ENCODE measurements at regions not wholly inside any gene's neighbourhood (a gene's known extent, or its start where the extent isn't known, plus 50 kb on each side); places are given as distances from the start of the nearest gene placed in this dataset.

DNA sequence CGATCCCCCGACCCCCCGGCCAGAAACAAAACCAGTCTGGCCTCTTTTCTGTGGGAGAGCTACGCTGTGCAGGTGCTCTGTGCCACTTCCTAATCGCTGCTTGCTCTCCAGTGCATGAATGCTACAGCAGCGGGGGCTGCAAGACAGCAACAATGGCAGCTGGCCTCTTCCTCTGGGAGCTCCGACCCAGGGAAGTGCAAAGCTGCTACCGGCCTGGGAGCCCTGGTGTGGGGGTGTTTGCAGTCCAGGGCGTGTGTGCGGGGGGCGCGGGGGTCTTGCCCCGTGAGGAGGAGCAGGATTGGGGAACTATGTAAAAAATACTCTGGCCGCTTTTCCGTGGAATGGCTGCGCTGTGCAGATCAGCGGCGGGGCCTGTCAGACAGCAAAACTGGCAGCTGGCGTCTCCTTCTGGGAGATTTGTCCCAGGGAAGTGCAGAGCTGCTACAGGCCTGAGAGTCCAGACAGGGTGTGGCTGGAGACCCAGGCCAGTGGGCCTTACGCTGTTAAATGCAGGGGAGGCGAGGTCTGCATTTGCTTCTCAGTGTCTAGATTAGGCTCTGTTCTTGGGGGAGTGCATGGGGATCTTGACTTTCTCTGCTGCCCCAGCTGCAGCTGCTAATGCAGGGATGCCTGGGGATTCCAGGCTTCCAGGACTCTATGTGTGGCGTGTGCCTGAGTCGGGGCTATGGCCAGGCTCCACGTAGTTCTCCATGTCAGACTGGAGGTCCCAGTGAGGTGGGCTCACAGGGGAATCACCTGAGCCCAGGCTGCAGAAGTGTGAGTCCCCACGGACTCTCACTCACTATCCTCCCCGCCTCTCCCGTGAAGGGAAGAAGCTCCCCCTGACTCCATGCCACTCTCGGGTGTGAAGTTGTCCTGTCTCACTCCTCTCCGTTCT is 344.5 kb downstream of the AEBP2 start:
- Histone ChIP-seq H3K4me3 (peak overlapping the region in 1 of 4 donors; percentile 5), H3K4me1 (peaks cover 0 to 11% (median 0%) of the 10 kb centered on the region in 4 donors), H3K36me3 (no peaks in the 10 kb centered on the region), H3K27me3 (no peaks in the 10 kb centered on the region), H3K27ac (no peak overlapping the region), H3K9me3 (no peaks in the 10 kb centered on the region)
- 57 to 72% methylated on average over 29 of the region's 29 CpGs for WGBS, 2 donors
- intact Hi-C loops (cut with DNase I) = no loop called here
- TF ChIP-seq POLR2AphosphoS5 (IDR thresholded peaks at IDR 0.05) = no peak
- TF ChIP-seq, protein P1, sequence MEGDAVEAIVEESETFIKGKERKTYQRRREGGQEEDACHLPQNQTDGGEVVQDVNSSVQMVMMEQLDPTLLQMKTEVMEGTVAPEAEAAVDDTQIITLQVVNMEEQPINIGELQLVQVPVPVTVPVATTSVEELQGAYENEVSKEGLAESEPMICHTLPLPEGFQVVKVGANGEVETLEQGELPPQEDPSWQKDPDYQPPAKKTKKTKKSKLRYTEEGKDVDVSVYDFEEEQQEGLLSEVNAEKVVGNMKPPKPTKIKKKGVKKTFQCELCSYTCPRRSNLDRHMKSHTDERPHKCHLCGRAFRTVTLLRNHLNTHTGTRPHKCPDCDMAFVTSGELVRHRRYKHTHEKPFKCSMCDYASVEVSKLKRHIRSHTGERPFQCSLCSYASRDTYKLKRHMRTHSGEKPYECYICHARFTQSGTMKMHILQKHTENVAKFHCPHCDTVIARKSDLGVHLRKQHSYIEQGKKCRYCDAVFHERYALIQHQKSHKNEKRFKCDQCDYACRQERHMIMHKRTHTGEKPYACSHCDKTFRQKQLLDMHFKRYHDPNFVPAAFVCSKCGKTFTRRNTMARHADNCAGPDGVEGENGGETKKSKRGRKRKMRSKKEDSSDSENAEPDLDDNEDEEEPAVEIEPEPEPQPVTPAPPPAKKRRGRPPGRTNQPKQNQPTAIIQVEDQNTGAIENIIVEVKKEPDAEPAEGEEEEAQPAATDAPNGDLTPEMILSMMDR (IDR thresholded peaks at IDR 0.05) = no peak
- TF ChIP-seq POLR2A (IDR thresholded peaks at IDR 0.05) = no peak
- TF ChIP-seq EP300 (IDR thresholded peaks at IDR 0.05) = no peak
- no peak for DNase-seq

GRCh38 chr12:19792028-19792427 is 352.7 kb downstream of the AEBP2 start:
- Histone ChIP-seq H3K9me3 (no peaks in the 10 kb centered on the region), H3K36me3 (no peaks in the 10 kb centered on the region), H3K4me1 (no peaks in the 10 kb centered on the region)

DNA sequence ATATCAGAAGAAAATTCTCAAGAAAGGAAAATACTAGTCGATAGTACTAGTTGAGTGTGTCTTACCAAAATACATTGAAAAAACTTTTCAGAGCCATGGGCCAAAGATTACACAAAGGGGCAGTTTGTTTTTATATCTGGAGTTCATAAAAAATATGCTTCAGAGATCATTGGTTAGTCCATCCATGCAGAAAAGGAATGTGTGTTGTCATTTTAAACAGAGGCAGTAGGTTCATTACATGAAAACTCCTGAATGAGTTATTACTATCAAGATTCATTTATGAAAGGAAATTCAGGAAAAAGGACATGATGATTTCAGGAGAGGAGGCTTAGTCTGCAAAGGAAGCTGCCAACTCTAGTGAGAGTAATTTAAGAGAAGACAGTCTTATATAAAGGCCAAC is 354.8 kb downstream of the AEBP2 start:
- 82 to 95% methylated on average over 1 of the region's 1 CpG for WGBS, 2 donors

More at GRCh38 chr12:19792028-19792427, 352.7 kb downstream of the AEBP2 start:
- DNase-seq = no peak
- H3K27ac ChIP-seq = no peak overlapping the region
- TF ChIP-seq POLR2A (IDR thresholded peaks at IDR 0.05) (no peak), EP300 (IDR thresholded peaks at IDR 0.05) (no peak), POLR2AphosphoS5 (IDR thresholded peaks at IDR 0.05) (no peak)
- TF ChIP-seq, protein P1 (IDR thresholded peaks at IDR 0.05) = no peak
- intact Hi-C loops (cut with DNase I) = no loop called here
- H3K4me3 ChIP-seq = no peak overlapping the region
- H3K27me3 ChIP-seq = no peaks in the 10 kb centered on the region

DNA sequence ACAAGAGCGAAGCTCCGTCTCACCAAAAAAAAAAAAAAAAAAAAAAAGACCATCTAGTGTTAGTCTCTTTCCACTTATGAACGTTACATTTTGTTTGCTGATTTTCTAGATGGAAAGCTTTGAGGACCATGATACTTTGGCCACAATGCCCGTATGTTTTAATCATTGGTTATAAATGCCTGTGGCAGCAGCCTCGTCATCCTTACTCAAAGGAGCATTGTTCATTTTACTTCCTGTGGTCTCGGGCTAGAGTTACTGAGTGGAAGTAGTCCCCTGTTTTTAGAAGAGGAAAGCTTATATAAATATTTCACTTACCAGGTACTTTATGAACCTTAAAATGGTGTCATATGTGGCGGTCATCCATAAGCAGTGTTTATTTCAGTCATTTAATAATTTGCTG is 359.9 kb downstream of the AEBP2 start:
- Histone ChIP-seq H3K27ac (no peak overlapping the region), H3K36me3 (no peaks in the 10 kb centered on the region), H3K4me1 (no peaks in the 10 kb centered on the region), H3K4me3 (no peak overlapping the region), H3K27me3 (no peaks in the 10 kb centered on the region), H3K9me3 (no peaks in the 10 kb centered on the region)
- no peak for DNase-seq
- intact Hi-C loops (cut with DNase I) = no loop called here
- TF ChIP-seq POLR2AphosphoS5 (IDR thresholded peaks at IDR 0.05) (no peak), POLR2A (IDR thresholded peaks at IDR 0.05) (no peak), EP300 (IDR thresholded peaks at IDR 0.05) (no peak)
- TF ChIP-seq, protein P1 (IDR thresholded peaks at IDR 0.05) = no peak
- 75 to 81% methylated on average over 7 of the region's 7 CpGs for WGBS, 2 donors

More for the DNA sequence above, 354.8 kb downstream of the AEBP2 start:
- no peak for DNase-seq
- no peaks in the 10 kb centered on the region for H3K9me3 ChIP-seq
- no peaks in the 10 kb centered on the region for H3K27me3 ChIP-seq
- intact Hi-C loops (cut with DNase I) = no loop called here
- no peaks in the 10 kb centered on the region for H3K36me3 ChIP-seq
- TF ChIP-seq, protein P1 (IDR thresholded peaks at IDR 0.05) = no peak
- no peak for TF ChIP-seq POLR2AphosphoS5 (IDR thresholded peaks at IDR 0.05)
- no peak for TF ChIP-seq EP300 (IDR thresholded peaks at IDR 0.05)
- no peak for TF ChIP-seq POLR2A (IDR thresholded peaks at IDR 0.05)
- H3K4me1 ChIP-seq = no peaks in the 10 kb centered on the region
- H3K27ac ChIP-seq = no peak overlapping the region
- H3K4me3 ChIP-seq = no peak overlapping the region

Measured in sigmoid colon (tissue), 6 donors.